ENCODE measurements at regions not wholly inside any gene's neighbourhood (a gene's known extent, or its start where the extent isn't known, plus 50 kb on each side); places are given as distances from the start of the nearest gene placed in this dataset.
"Not testable (repeated sequence)": the region's sequence is repeated elsewhere in the genome, so short reads cannot be mapped to it uniquely, and the experiment has no call there.

GRCh38 chrX:1140236-1140681 is 72.2 kb downstream of the CRLF2 start:
- in situ Hi-C loops (cut with HindIII; ENCODE audit: low sequenced_read_pairs) = no loop called here
- DNase-seq (ENCODE audit: low spot score) = no peak

- in situ Hi-C loops (cut with HindIII; ENCODE audit: low sequenced_read_pairs) = no loop called here
Observed at GRCh38 chrX:1139185-1139500, 73.3 kb downstream of the CRLF2 start.

GRCh38 chrX:1138476-1139184 is 73.8 kb downstream of the CRLF2 start:
- in situ Hi-C loops (cut with HindIII; ENCODE audit: low sequenced_read_pairs) = no loop called here
- no peak for DNase-seq (ENCODE audit: low spot score)

More at GRCh38 chrX:1139185-1139500, 73.3 kb downstream of the CRLF2 start:
- DNase-seq (ENCODE audit: low spot score) = no peak

DNA sequence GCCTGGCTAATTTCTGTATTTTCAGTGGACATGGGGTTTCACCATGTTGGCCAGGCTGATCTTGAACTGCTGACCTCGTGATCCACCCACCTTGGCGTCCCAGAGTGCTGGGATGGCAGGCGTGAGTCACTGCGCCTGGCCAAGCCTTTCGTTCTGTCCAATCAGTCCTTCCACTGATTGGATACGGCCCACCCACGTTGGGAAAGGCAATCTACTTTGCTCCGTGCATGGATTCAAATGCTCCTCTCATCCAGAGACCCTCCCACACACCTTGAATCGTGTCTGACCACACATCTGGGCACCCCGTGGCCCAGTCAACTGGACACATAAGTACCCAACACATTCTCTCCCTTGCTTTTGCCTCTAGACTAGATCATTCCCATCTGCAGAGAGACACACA is 74.9 kb downstream of the CRLF2 start:
- DNase-seq (ENCODE audit: low spot score) = no peak
- in situ Hi-C loops (cut with HindIII; ENCODE audit: low sequenced_read_pairs) = no loop called here

GRCh38 chrX:1136582-1136981 is 75.9 kb downstream of the CRLF2 start:
- in situ Hi-C loops (cut with HindIII; ENCODE audit: low sequenced_read_pairs); DNase-seq (ENCODE audit: low spot score): not testable (repeated sequence)

GRCh38 chrX:1134976-1135375 is 77.5 kb downstream of the CRLF2 start:
- in situ Hi-C loops (cut with HindIII; ENCODE audit: low sequenced_read_pairs) = no loop called here
- DNase-seq (ENCODE audit: low spot score) = no peak

DNA sequence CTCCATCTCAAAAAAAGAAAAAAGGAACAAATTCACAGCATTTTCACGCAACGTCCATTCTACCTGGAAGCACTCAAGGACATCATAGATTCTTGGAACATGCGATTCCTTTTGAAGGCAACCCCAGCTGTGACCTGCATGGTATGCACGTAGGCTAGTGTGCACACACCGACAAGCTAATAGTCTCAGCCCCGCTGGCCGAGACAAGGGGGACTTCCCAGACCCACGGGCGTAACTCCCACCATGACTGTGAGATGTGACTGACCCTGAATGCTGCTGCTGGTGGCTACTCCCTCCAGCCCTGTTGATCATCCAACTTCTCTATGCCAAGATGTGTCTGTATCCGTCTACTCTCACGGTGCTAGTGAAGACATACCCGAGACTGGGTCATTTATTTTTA is 78.3 kb downstream of the CRLF2 start:
- in situ Hi-C loops (cut with HindIII; ENCODE audit: low sequenced_read_pairs) = no loop called here
- DNase-seq (ENCODE audit: low spot score) = no peak

DNA sequence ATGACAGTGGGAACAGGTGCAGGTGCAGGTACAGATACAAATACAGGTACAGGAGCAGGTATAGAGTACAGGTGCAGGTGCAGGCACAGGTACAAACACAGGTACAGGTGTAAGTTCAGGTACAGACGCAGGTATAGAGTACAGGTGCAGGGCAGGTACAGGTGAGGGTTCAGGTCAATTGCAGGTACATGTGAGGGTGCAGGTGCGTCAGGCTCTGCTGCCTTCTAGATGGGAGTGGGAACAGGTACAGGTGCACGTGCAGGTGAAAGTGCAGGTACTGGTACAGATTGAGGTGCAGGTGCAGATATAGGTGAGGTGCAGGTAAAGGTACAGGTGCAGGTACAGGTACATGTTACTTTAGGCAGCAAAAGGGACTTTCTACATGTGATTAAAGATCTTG is 85.7 kb downstream of the CRLF2 start:
- DNase-seq (ENCODE audit: low spot score) = no peak
- in situ Hi-C loops (cut with HindIII; ENCODE audit: low sequenced_read_pairs) = no loop called here

- no peak for DNase-seq (ENCODE audit: low spot score)
- in situ Hi-C loops (cut with HindIII; ENCODE audit: low sequenced_read_pairs) = no loop called here
Observed at GRCh38 chrX:1124531-1124930, 87.9 kb downstream of the CRLF2 start.

GRCh38 chrX:1122851-1123250 is 89.6 kb downstream of the CRLF2 start:
- DNase-seq (ENCODE audit: low spot score); in situ Hi-C loops (cut with HindIII; ENCODE audit: low sequenced_read_pairs): not testable (repeated sequence)

DNA sequence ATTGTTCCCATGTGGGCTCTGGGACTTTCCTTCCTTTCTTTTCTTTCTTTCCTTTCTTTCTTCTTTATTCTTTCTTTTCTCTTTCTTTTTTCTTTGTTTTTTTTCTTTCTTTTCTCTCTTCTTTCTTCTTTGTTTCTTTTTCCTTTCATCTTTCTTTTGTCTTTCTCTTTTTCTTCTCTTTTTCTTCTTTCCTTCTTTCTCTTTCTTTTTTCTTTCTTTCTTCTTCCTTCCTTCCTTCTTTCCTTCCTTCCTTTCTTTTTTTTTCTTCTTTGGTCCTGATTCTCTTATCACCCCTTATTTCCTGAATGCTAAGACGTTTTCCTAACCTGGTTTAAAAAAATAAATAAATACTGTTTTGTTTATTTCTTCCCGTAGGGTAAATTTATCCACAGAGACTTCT is 93.2 kb downstream of the CRLF2 start:
- in situ Hi-C loops (cut with HindIII; ENCODE audit: low sequenced_read_pairs) = no loop called here
- no peak for DNase-seq (ENCODE audit: low spot score)

GRCh38 chrX:1118572-1119199 is 93.8 kb downstream of the CRLF2 start:
- no peak for DNase-seq (ENCODE audit: low spot score)
- in situ Hi-C loops (cut with HindIII; ENCODE audit: low sequenced_read_pairs) = no loop called here

DNA sequence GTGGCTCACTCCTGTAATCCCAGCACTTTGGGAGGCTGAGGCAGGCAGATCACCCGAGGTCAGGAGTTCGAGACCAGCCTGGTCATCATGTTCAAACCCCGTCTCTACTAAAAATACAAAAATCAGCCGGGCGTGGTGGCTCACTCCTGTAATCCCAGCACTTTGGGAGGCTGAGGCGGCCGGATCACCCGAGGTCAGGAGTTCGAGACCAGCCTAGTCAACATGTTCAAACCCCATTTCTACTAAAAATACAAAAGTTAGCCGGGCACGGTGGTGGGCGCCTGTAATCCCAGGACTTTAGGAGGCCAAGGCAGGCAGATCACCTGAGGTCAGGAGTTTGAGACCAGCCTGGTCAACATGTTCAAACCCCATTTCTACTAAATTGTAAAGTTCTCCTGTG is 97.0 kb downstream of the CRLF2 start:
- DNase-seq (ENCODE audit: low spot score); in situ Hi-C loops (cut with HindIII; ENCODE audit: low sequenced_read_pairs): not testable (repeated sequence)

GRCh38 chrX:1112321-1112720 is 100.1 kb downstream of the CRLF2 start:
- in situ Hi-C loops (cut with HindIII; ENCODE audit: low sequenced_read_pairs) = no loop called here
- no peak for DNase-seq (ENCODE audit: low spot score)

- in situ Hi-C loops (cut with HindIII; ENCODE audit: low sequenced_read_pairs) = no loop called here
- DNase-seq (ENCODE audit: low spot score) = no peak
Observed at GRCh38 chrX:1111601-1112300, 100.7 kb downstream of the CRLF2 start.

GRCh38 chrX:1109580-1110119 is 102.8 kb downstream of the CRLF2 start:
- DNase-seq (ENCODE audit: low spot score) = no peak
- in situ Hi-C loops (cut with HindIII; ENCODE audit: low sequenced_read_pairs) = no loop called here

DNA sequence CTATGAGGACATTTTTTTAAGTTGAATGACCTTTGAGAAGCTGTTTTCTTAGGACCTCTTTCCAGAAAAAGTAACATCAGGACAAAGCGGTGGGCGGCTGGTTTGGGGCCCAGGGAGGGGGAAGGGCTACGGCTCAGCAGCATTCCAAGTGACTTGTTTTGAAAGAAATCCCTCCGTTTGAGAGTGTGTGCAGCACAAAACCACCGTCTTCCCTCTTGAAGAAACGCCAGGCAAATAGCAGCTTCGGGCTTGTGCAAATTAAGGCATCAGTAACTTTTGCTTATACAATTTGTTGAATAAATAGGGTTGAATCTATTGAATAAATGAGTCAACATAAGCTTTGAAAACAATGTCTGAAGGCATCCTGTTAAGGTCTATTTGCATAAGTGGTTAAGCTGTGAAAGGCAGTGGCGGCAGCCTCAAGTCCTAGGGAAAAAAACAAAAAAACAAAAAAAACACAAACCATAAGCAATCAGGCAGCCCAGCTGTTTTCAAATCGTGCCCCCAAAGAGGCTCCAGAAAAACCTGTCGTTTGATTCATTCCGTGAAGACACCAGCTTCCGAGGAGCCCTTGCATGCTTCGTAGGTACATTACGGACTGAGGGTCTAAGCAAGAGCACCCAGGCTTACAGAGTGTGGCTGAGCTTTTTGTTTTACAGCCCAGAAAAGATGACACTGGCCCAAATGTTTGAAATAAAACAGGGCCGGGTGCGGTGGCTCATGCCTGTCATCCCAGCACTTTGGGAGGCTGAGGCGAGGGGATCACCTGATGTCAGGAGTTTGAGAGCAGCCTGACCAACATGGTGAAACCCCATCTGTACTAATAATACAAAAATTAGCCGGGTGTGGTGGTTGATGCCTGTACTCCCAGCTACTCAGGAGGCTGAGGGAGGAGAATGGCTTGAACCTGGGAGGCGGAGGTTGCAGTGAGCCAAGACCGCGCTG is 103.7 kb downstream of the CRLF2 start:
- in situ Hi-C loops (cut with HindIII; ENCODE audit: low sequenced_read_pairs) = no loop called here
- no peak for DNase-seq (ENCODE audit: low spot score)

DNA sequence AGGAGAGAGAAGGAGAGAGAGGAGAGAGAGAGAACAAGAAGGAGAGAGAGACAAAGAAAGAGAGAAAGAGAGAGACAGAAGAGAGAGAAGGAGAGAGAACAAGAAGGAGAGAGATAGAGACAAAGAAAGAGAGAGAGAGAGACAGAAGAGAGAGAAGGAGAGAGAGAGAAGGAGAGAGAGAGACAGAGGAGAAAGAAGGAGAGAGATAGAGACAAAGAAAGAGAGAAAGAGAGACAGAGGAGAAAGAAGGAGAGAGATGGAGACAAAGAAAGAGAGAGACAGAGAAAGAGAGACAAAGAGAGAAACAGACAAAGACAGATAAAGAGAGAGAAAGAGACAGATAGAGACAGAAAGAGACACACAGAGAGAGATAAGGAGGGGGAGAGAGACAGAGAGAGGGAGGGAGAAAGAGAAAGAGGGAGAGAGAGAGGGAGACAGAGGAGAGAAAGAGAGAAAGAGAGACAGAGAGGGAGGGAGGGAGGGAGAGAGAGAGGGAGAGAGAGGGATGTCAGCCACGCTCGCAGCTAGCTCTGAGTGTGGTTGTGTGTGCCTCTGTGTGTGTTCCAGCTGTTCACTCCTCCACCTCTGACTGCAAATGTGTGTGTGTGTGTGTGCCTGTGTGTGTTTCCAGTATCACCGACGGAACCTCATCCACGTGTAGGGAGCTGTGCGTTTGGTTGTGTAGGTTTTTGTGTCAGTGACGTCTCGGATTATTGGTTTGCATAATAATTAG is 105.8 kb downstream of the CRLF2 start:
- in situ Hi-C loops (cut with HindIII; ENCODE audit: low sequenced_read_pairs) = no loop called here
- DNase-seq (ENCODE audit: low spot score) = no peak

Data from G401 (cell line).